H1 (cell line): ENCODE measurements at regions not wholly inside any gene's neighbourhood (a gene's known extent, or its start where the extent isn't known, plus 50 kb on each side); places are given as distances from the start of the nearest gene placed in this dataset.

ENCODE experiments used
- EZH2 ChIP-seq: fragments of 200-600 bp; sonication (generic); IDR thresholded peaks from 2 replicates; pipeline ENCODE4 v1.7.1; 2012; ENCODE audit warnings: low read depth, mild to moderate bottlenecking, moderate library complexity, low read length, inconsistent platforms; ENCODE audit not compliant: severe bottlenecking
- JUND ChIP-seq: IDR thresholded peaks from 2 replicates; pipeline ENCODE4 v1.6.1; 2011; ENCODE audit warnings: mild to moderate bottlenecking, improper control_type of control experiment, low read length
- KDM1A ChIP-seq: fragments of 200-600, 300-600 bp; sonication (generic); IDR thresholded peaks from 2 replicates; pipeline ENCODE4 v1.7.1; 2016; ENCODE audit warnings: mild to moderate bottlenecking, low read length, borderline replicate concordance
- POLR2AphosphoS5 ChIP-seq: IDR thresholded peaks from 2 replicates; pipeline ENCODE4 v1.6.1; 2011; ENCODE audit warnings: low read depth, low read length
- RAD21 ChIP-seq, 2 experiments: IDR thresholded peaks in 1 of 2; conservative IDR thresholded peaks in 1 of 2; 2 replicates each; pipeline ENCODE4 v1.6.1; 2011; ENCODE audit warnings: low read depth in 2 of 2, low read length in 2 of 2, improper control_type of control experiment in 1 of 2, inconsistent platforms in 1 of 2, mild to moderate bottlenecking in 1 of 2, moderate library complexity in 1 of 2
- SP2 ChIP-seq: IDR thresholded peaks from 2 replicates; pipeline ENCODE4 v1.6.1; 2012; ENCODE audit warnings: mild to moderate bottlenecking, low read length, inconsistent platforms
- TF ChIP-seq, protein P1 (sequence below), 3 experiments: IDR thresholded peaks; 1 replicate in 2 of 3; 2 replicates in 1 of 3; pipeline versions ENCODE4 v1.5.1 to v1.6.1; 2011; ENCODE audit warnings: low read length in 3 of 3, mild to moderate bottlenecking in 3 of 3, inconsistent platforms in 2 of 3, low read depth in 1 of 3, moderate library complexity in 1 of 3; ENCODE audit not compliant: insufficient read depth in 1 of 3; ENCODE audit errors: control extremely low read depth in 1 of 3
- TF ChIP-seq, protein P2 (sequence below): IDR thresholded peaks from 2 replicates; pipeline ENCODE4 v1.6.1; 2011; ENCODE audit warnings: low read length, improper control_type of control experiment

DNA sequence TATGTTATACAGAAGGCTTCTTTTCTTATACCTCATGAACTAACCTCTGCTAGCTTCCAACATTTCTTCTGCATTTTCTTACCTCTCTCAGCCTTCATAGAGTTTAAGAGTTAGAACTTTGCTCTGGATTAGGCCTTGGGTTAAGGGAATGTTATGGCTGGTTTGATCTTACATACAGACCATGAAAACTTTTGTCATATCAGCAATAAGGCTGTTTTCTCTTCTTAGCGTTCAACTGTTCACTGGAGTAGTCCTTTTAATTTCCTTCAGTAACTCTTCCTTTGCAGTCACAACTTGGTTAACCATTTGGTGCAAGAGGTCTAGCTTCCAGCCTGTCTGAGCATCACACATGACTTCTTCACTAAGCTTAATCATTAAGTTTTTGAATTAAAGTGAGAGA is 329.0 kb upstream of the CCNG1 start:
- TF ChIP-seq RAD21 (IDR thresholded peaks at IDR 0.05 in 1 of 2, conservative IDR thresholded peaks at IDR 0.05 in 1 of 2; ENCODE audit: low read depth in 2 of 2, low read length in 2 of 2) (no peak), SP2 (no peak), EZH2 (no peak), POLR2AphosphoS5 (no peak), KDM1A (no peak), JUND (no peak)
- TF ChIP-seq, protein P1, sequence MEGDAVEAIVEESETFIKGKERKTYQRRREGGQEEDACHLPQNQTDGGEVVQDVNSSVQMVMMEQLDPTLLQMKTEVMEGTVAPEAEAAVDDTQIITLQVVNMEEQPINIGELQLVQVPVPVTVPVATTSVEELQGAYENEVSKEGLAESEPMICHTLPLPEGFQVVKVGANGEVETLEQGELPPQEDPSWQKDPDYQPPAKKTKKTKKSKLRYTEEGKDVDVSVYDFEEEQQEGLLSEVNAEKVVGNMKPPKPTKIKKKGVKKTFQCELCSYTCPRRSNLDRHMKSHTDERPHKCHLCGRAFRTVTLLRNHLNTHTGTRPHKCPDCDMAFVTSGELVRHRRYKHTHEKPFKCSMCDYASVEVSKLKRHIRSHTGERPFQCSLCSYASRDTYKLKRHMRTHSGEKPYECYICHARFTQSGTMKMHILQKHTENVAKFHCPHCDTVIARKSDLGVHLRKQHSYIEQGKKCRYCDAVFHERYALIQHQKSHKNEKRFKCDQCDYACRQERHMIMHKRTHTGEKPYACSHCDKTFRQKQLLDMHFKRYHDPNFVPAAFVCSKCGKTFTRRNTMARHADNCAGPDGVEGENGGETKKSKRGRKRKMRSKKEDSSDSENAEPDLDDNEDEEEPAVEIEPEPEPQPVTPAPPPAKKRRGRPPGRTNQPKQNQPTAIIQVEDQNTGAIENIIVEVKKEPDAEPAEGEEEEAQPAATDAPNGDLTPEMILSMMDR (IDR thresholded peaks at IDR 0.05; ENCODE audit: control extremely low read depth in 1 of 3, insufficient read depth in 1 of 3, low read depth in 1 of 3, low read length in 3 of 3) = no peak
- TF ChIP-seq, protein P2, sequence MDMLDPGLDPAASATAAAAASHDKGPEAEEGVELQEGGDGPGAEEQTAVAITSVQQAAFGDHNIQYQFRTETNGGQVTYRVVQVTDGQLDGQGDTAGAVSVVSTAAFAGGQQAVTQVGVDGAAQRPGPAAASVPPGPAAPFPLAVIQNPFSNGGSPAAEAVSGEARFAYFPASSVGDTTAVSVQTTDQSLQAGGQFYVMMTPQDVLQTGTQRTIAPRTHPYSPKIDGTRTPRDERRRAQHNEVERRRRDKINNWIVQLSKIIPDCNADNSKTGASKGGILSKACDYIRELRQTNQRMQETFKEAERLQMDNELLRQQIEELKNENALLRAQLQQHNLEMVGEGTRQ = no peak
